AG08396 (cell line): ENCODE measurements at regions not wholly inside any gene's neighbourhood (a gene's known extent, or its start where the extent isn't known, plus 50 kb on each side); places are given as distances from the start of the nearest gene placed in this dataset.

Experiments
- DNase-seq: peaks from one replicate; pipeline ENCODE4 v3.0.0; 2012; ENCODE audit warnings: low spot score, mixed read lengths

DNA sequence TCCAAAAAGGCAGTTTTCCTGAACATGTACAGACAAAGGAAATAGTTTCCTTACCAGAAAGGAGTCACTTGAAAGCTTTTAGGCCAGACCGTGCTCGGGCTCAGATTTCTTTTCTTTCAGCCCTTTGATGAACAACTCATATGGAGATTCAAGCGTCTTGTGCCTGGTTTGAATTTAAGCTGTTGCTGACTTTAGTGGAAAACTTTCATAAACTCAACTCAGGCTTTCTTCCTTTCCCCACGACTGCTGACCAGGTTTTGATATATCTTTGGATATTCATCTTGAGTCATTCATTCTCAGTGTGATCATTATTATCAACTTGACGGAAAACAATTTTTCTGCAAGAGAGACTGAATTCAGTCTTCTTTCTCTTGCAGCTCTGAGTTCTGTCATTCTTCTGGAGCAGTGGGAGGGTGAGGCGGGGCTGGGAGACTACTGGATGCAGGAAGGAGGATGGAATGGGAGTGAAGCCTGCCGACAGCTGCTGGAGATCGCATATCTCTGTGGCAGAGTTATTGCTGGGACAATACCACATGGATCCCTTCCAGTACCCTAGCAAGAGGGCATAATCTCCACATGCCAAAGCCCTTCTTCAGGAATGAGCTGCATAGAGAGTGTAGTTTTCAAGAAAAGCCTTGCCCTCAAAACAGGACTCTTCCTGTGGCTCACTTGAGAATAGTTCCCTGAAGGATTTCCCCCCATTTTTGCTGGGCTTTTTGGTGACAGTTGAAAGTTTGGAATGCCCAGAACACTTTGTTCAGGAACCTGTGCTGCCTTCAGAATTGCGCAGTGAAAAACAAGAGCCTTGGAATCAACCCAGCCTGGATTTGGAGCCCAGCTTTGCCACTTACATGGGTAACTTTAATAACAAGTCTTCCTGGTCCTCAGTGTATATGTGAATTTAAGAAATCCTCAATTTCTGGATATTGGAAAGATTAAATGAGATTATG is 364.4 kb downstream of the ZNF521 start:
- DNase-seq, result peak; percentile 14

DNA sequence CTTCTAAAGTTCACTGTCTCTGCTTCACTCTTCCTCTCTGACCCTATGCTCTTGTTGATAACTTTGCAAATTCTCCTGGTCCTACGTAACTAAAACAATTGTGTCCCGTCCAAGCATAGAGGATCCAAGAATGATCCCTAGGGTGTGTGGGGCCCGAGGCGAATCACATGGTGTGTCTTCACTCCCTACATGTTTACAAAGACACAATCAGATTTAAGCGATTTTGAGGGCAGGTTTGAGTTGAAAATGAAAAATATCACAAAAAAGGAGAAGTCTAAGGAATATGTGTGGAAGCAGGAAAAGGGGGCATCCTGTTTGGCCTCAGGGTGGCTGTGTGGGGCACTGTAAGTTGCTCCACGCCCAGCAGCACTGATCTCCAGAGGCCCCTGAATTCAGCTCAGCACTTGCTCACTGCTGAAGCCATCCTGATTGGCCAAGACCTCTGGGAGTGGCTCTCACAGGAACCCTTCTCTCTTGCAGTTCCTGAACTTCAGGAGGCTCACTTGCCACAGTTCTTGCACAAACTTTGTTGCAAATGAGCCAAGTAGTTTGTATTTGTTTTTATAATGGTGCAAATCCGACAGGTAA is 363.6 kb downstream of the ZNF521 start:
- DNase-seq, result no peak

DNA sequence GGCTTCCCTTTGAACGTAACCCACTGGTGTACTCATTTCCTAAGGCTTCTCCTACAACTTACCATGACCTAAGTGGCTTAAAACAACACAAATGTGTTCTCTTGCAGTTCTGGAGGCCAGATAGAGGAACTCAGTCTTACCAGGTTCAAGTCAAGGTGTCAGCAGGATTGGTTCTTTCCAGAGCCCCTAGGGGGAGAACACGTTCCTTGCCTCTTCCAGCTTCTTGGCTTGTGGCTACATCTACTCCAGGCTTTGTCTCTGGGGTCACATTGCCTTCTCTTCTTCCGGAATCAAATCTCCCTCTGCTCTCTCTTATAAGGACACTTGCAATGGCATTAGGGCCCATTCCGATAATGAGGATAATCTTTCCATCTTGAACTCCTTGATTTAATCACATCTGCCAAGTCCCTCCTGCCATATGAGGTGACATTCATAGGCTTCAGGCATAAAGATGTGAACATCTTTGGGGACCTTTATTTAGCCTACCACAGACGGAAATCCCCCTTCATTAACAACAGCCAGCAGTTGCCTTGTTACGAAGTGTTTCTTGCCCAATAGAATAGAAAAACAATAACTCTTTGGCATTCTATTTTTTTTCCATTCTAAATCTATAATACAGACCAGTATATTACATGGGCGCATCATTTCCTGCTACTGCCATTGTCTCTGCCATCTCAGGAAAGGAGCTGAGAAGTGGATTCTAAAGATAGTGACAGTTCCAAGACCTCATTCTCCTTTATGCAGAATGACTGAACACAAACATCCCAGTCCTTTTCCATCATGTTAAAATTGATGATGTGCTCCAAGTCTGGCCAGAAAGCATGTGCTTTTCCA is 362.0 kb downstream of the ZNF521 start:
- no peak for DNase-seq

DNA sequence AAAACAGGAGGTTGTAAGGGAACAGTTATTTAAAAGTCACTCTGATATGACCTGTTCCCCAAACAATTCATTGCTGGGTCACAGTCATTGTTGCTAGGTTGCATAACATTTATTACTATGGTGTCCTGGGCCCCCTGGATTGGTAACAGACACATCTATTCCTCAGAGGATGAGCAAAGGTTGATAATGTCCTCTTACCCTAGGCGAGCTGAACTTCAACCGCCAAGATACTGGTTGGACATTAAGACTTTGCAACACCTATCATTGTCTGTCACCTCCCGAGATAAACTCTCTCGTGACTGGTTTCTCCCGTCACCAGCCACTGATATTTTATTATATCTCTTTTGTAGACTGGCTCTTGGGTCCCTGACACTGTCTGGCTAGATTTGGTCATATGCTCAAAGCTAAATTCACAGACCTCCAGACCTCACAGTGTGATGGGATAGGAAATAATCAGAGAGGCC is 361.3 kb downstream of the ZNF521 start:
- DNase-seq, result no peak

DNA sequence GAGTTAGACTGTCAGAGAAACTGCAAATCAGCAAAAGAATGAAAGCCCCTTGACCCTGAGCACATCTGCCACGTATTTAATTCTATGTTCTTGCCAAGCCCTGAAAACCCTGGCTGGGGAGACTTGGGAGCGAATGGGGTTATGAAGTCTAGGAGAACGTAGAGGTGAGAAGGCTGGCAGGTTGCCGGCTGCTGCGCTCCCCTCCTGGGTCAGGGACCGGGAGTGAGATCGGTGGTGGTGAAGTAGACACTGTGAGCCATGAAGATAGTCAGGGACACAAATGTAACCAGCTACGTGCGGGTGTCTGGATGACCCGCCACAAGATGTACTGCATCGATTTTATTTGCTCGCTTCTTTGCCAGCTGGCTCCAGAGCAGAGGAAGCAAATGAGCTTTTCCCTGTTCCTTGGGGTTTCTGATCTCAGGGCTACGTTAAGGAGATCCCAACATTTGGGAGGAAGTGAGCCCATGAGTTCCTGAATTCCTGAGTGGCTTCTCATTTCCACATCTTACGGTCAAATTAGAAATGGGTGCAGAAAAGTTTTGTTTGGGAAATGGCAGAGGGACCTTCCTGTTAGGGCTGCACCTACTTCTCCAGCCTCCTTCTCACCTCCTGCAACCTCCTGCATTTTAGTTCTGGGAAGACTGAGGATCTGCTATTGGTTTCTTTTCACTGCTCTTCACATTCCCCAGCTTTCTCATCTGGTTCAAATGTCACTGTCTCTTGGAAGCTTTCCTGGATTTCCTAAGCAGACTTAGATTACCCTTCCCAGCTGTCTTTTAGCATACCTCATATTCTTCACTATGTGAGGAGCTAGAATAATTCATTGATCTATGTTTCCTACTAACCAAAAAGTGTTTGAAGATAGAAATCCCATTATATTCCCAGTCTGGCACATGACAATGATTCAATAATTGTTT is 360.6 kb downstream of the ZNF521 start:
- DNase-seq, result no peak

DNA sequence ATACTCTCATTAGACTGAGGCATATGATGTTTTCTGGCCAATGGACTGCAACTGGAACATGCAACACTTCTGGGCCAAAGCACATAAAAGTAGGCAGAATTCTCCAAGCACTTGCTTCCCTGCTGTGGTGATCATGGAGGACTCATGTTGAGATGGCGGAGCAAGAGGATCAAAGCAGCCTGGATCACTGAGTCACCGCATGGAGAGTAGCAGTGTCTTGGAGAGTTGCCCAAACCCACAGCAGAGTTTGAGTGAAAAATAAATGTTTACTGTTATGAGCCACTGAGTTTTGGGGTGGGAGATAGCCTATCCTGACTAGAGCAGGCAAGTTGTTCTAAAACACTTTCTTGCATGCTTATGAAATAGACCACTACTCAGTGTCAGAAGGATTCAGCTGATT is 359.5 kb downstream of the ZNF521 start:
- DNase-seq, result no peak

DNA sequence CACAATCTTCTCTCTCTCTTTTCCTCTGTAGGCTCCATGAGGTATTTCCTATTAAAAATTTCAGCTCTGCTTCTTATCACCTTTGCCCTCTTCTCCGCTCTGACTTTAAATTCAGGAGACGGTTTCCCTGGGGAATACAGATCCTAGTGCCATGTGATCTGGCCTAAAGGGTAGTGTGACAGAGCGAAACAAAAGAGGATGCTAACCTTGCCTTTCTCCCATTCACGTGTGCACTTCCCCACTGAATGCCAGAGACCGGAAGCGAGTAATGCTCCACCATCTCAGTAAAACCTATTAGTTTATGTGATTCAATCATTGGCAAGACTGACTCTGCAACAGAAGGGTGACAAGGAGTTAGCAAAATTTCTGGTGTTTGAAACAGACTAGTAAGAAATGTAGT is 358.3 kb downstream of the ZNF521 start:
- no peak for DNase-seq

DNA sequence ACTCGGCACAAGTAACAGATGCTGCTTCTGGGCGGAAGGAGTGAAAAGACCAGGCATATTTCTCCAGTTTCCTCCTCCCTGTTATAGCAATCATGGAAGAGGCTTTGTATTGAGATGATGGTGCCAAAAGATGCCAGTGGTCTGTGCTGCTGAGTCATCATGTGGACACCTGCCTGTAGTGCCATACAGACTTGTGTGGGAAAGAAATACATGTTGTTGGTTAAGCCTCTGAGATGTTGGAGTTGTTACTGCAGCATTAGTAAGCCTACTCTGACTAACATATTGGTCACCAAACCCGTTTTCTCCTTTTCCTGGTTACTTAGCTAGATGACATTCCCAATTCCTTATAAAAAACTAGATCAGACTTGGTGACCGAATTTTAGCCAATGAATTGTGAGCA is 356.9 kb downstream of the ZNF521 start:
- peak; percentile 36 for DNase-seq

DNA sequence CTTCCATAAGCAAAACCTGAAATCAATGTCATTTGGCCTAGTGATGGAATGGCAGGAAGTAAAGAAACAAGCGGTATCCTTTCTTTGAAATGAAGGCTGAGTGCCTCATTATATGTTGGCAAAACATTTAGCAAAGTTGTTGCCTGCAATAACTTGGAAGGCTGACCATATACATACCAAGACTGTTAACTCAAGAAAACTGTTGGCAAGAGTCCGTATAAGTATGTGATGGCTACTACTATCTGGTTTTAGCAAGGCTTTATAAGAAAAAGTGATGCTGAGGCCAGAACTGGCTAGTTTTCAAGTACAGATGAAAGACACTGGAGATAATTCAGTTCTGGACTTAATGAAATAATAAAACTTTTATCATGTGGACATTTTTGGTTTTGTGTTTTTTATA is 356.2 kb downstream of the ZNF521 start:
- DNase-seq, result no peak

DNA sequence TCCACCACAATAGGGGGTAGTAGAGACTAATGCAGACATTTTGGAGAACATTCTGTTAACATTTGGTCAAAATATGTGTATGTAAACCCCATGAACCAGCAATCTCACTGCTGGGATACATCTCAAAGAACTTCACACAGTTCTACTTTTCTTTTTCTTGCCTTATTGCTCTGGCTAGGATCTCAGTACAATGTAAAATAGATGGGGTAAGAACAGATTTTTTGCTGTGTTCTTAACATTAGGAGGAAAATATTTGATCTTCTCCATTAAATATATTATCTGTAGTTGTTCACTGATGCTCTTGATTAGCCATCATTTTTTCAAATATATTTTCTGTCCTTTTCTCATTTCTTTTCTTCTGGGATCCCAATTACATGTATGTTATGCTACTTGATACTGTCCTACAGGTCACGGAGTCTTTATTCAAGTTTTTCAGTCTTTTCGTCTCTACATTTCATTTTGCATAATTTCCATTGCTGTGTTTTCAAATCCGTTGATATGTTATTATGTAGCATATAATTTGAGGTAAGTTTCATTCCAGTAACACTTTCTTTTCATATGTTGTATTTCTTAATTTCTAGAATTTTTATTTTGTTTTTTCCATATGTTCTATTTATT is 352.2 kb downstream of the ZNF521 start:
- DNase-seq, result no peak

DNA sequence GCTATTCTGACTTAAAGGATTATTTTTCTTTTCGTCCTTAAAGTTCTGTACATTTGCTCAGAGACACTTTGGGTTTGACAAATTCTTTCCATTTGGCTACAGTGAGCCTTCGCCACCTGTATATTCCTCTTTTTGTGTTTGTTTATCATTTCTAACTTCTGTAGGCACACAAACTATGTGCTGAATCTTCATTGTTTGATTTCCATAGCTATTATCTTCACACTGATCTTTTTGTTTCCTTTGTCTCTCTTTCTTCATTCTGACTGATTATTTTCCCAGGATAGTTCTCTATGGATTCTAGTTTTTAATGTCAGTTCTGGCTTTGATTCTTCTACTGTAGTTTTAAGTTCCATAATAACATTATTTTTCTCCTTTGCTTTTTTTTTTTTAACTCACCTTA is 350.2 kb downstream of the ZNF521 start:
- DNase-seq, result no peak

DNA sequence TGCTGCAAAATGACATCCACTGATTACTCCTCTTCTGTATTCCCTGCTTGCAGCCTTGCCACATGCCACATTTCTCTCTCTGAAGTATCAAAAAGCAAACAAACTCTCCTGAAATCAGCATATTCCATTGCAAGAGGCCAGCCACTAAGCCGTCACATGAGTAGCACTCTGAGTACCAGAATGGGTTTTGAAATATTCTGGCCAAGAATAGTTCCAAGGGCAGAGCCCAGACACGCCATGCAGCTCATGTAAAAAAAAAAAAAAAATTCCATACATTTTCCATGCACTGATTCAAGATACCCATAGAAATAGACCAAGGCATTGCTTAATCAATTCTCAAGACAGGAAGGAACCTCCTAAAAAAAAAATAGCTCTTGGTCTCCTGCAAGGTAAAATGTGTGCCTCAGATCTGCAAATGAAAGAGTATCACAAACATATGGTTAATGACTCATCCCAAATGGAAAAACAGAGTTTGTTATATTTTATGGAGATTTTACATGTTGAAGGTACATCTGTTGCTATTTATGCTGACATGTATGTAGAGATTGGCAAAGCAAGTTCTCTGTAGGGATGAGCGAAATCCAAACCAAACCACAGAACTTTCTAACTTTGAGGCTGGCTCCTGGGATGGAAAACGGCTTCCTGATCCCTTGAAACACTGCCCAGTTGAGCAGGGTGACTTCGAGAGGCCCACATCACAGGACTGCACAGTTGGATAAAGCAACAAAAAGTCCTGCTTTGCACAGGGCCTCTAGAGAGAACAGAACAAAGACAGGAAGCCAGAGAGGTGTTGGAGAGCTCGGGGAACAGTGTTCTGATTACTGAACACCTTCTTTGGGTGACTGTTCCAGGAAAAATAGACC is 346.2 kb downstream of the ZNF521 start:
- no peak for DNase-seq

DNA sequence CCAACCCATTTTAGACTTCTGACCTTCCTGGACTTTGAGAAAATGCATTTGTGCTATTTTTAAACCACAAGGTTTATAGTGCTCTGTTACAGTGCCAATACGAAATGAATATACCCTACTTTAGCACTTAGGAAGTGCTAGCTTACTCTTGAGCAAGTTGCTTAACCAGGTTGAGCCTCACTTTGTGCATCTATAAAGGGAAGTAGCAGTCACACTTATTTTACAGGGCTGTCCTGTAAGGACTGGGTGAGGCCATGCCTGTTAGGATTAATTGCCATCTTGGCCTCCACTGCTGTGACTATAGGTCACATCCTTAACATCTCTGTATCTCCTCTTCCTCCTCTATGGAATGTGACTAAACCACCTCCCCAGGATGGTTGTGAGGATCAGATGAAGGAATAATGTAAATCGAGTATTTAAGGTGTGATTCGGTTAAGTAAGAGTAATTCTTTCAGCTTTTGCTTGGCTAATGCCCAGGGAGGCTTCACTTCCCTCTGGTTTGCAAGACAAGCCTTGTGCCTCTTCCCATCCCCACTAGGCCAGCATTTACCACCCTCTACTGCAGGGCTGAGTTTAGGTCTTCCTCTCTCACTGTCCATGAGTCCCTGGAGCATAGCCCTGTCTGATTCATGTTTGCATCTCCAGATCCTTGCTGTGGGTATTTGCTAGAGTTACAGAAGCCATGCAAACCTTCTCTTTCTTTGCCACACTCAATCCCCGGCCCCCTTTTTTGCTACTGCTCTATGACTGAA is 341.2 kb downstream of the ZNF521 start:
- no peak for DNase-seq
